ENCODE measurements at regions not wholly inside any gene's neighbourhood (a gene's known extent, or its start where the extent isn't known, plus 50 kb on each side); places are given as distances from the start of the nearest gene placed in this dataset.

GRCh38 chr5:125402787-125403186, 656.3 kb upstream of the ZNF608 start:
- DNase-seq (ENCODE audit: low read depth in 1 of 2, low spot score in 1 of 2) = no peak

GRCh38 chr5:125404056-125404455, 657.6 kb upstream of the ZNF608 start:
- DNase-seq (ENCODE audit: low read depth in 1 of 2, low spot score in 1 of 2) = no peak

GRCh38 chr5:125408448-125409233, 662.2 kb upstream of the ZNF608 start:
- DNase-seq (ENCODE audit: low read depth in 1 of 2, low spot score in 1 of 2) = no peak

- DNase-seq (ENCODE audit: low read depth in 1 of 2, low spot score in 1 of 2) = no peak
Observed at GRCh38 chr5:125409234-125409860, 662.9 kb upstream of the ZNF608 start.

GRCh38 chr5:125409861-125410536, 663.6 kb upstream of the ZNF608 start:
- no peak for DNase-seq (ENCODE audit: low read depth in 1 of 2, low spot score in 1 of 2)

- DNase-seq (ENCODE audit: low read depth in 1 of 2, low spot score in 1 of 2) = no peak
Observed at GRCh38 chr5:125410537-125411070, 664.2 kb upstream of the ZNF608 start.

- no peak for DNase-seq (ENCODE audit: low read depth in 1 of 2, low spot score in 1 of 2)
Observed at GRCh38 chr5:125411071-125411743, 664.8 kb upstream of the ZNF608 start.

GRCh38 chr5:125411744-125412560, 665.5 kb upstream of the ZNF608 start:
- no peak for DNase-seq (ENCODE audit: low read depth in 1 of 2, low spot score in 1 of 2)

- no peak for DNase-seq (ENCODE audit: low read depth in 1 of 2, low spot score in 1 of 2)
Observed at GRCh38 chr5:125412561-125413495, 666.4 kb upstream of the ZNF608 start.

GRCh38 chr5:125413496-125414274, 667.2 kb upstream of the ZNF608 start:
- DNase-seq (ENCODE audit: low read depth in 1 of 2, low spot score in 1 of 2) = no peak

GRCh38 chr5:125415126-125415525, 668.7 kb upstream of the ZNF608 start:
- no peak for DNase-seq (ENCODE audit: low read depth in 1 of 2, low spot score in 1 of 2)

- no peak for DNase-seq (ENCODE audit: low read depth in 1 of 2, low spot score in 1 of 2)
Observed at GRCh38 chr5:125416055-125416454, 669.6 kb upstream of the ZNF608 start.

- no peak for DNase-seq (ENCODE audit: low read depth in 1 of 2, low spot score in 1 of 2)
Observed at GRCh38 chr5:125421006-125421405, 674.6 kb upstream of the ZNF608 start.

- DNase-seq (ENCODE audit: low read depth in 1 of 2, low spot score in 1 of 2) = no peak
Observed at GRCh38 chr5:125422342-125422741, 675.9 kb upstream of the ZNF608 start.

- DNase-seq (ENCODE audit: low read depth in 1 of 2, low spot score in 1 of 2) = no peak
Observed at GRCh38 chr5:125424402-125425141, 678.1 kb upstream of the ZNF608 start.

- no peak for DNase-seq (ENCODE audit: low read depth in 1 of 2, low spot score in 1 of 2)
Observed at GRCh38 chr5:125429498-125429897, 683.1 kb upstream of the ZNF608 start.

GRCh38 chr5:125433457-125433856, 687.0 kb upstream of the ZNF608 start:
- DNase-seq (ENCODE audit: low read depth in 1 of 2, low spot score in 1 of 2) = no peak

GRCh38 chr5:125439243-125439642, 692.8 kb upstream of the ZNF608 start:
- DNase-seq (ENCODE audit: low read depth in 1 of 2, low spot score in 1 of 2) = no peak
